ENCODE measurements at regions not wholly inside any gene's neighbourhood (a gene's known extent, or its start where the extent isn't known, plus 50 kb on each side); places are given as distances from the start of the nearest gene placed in this dataset.
"Not testable (repeated sequence)": the region's sequence is repeated elsewhere in the genome, so short reads cannot be mapped to it uniquely, and the experiment has no call there.

- no peak for DNase-seq
These were observed 147.9 kb downstream of the TPBG start for GRCh38 chr6:82511546-82511945.

DNA sequence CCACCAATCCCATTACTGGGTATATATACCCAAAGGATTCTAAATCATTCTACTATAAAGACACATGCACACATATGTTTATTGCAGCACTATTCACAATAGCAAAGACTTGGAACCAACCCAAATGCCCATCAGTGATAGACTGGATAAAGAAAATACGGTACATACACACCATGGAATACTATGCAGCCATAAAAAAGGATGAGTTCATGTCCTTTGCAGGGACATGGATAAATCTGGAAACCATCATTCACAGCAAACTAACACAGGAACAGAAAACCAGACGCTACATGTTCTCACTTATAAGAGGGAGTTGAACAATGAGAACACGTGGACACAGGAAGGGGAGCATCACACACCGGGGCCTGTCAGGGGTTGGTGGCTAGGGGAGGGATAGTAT is 154.3 kb downstream of the TPBG start:
- not testable (repeated sequence) for DNase-seq

- peak; percentile 38 for DNase-seq
These were observed 157.8 kb downstream of the TPBG start for GRCh38 chr6:82521369-82521768.

DNA sequence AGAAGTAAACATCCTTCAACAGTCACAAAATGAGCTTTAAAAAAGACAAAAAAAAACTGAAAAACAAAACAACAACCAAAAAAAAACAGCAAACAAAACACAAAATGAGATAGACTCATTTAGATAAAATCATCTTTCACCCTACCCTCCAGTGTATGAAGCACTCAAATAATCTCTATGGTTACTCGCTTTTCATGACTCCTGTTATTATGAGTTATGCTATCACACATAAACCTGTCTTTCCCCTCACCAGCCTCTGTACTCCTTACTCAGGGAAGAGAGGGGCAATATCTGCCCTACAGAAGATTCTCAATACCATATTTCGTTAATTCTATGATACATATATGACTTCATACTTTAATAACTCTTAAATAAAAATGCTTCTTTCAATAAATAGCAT is 158.2 kb downstream of the TPBG start:
- DNase-seq: no peak

- no peak for DNase-seq
These were observed 160.4 kb downstream of the TPBG start for GRCh38 chr6:82524031-82524430.

DNA sequence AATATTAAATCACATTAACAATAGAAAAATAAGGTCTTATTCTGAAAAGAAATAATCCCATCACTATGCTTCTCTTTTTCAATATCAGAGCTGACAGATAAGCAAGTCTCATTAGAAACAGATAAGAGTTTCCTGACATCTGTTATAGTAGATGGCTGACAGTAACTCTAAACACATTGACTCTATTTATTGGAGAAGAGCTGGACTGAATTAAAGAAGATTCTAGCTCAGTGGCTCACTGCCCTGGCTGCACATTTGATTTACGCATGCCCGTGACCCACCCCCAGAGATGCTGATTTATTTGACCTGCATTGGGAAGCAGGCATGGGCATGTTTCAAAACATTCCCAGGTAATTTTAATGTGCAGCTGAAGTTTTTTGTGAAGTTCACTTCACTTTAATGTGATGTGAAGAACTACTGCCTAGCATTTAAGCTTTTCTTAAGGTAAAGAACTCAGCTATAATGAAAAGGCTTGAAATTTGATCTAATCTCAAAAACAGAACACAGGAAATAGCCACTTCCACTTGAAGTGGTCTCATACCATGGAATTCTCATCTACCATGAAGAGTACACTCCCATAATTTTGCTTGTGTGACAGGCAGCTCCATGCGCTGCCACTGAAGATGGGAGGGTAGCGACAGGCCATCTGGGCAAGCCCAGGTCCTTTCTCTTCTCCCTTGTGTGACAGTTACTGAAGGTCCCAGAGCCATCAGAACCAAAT is 162.3 kb downstream of the TPBG start:
- DNase-seq: no peak

- not testable (repeated sequence) for DNase-seq
These were observed 166.4 kb downstream of the TPBG start for GRCh38 chr6:82529960-82530460.

GRCh38 chr6:82534876-82535275 is 171.3 kb downstream of the TPBG start:
- no peak for DNase-seq

- DNase-seq: not testable (repeated sequence)
These were observed 185.9 kb downstream of the TPBG start for GRCh38 chr6:82549480-82549879.

DNA sequence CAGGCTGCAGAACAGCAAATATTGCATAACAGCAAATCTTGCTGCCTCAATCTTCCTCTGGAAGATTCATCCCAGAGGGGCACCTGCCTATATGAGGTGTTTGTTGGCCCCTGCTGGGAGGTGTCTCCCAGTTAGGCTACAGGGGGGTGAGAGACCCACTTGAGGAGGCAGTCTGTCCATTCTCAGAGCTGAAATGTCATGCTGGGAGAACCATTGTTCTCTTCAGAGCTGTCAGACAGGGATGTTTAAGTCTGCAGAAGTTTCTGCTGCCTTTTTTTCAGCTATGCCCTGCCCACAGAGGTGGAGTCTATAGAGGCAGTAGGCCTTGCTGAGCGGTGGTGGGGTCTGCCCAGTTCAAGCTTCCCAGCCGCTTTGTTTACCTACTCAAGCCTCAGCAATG is 187.7 kb downstream of the TPBG start:
- not testable (repeated sequence) for DNase-seq

DNA sequence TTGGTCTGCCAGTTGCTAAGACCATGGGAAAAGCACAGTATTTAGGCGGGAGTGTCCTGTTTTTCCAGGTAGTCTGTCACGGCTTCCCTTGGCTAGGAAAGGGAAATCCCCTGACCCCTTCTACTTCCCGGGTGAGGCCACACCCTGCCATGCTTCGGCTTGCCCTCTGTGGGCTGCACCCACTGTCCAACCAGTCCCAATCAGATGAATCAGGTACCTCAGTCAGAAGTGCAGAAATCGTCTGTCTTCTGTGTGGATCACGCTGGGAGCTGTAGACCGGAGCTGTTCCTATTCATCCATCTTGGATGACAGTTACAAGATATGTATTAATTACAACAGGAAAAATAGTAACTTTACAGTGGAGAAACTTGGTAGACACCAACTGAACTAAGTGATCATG is 188.2 kb downstream of the TPBG start:
- no peak for DNase-seq

DNA sequence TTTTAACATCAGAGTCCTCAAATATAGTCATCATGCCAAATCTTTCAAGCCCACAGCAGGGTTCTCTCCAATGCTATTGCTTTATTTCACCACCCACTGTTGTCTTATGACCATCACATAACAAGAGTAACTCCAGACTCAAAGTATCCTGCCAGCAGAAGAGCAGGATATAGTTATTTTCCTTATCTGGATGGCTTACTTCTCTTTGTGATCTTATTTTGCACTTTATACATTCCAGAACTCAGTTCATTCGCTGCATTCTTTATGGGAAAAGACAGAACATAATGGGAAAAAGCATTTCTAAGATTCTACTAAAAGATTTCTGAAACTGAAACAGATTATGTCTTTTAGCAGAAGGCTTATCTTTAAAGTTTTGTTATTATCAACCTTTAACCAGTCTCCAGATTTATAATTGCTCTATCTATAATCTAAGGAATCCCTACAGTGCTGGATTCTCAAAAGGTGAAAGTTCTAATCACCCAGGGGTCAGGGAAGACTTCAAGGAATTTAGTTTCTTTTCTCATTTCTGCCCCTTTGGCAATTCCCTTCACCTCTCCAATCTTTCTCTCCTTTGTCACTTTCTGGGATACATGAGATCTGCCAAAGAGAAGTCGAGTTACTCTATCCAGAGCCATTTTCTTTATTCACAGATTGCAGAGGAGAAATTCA is 190.4 kb downstream of the TPBG start:
- DNase-seq: no peak

DNA sequence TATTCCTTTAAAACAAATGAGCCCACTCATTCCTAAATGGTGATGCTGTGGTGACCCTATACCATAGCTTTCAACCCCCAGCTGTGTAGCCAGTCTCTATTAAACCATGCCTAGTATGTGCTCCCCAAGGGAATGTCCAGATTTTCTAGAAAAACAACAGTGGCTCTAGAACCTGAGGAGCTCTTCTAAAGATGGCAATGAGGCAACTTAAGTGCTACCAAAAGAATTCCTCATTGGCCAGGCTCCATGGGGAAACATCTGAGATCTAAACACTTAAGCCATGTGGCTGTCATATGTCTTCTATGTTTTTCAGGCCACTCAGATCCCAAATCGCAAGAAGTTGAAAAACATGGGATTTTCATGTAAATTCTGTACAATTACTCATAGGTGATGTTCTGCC is 191.0 kb downstream of the TPBG start:
- DNase-seq: peak; percentile 57

- peak; percentile 41 for DNase-seq
These were observed 192.2 kb downstream of the TPBG start for GRCh38 chr6:82555801-82556200.

DNA sequence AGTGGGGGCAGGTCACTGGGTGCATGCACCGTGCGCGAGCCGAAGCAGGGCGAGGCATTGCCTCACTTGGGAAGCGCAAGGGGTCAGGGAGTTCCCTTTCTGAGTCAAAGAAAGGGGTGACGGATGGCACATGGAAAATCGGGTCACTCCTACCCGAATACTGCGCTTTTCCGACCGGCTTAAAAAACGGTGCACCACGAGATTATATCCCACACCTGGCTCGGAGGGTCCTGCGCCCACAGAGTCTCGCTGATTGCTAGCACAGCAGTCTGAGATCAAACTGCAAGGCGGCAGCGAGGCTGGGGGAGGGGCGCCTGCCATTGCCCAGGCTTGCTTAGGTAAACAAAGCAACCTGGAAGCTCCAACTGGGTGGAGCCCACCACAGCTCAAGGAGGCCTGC is 194.9 kb downstream of the TPBG start:
- DNase-seq: not testable (repeated sequence)

DNA sequence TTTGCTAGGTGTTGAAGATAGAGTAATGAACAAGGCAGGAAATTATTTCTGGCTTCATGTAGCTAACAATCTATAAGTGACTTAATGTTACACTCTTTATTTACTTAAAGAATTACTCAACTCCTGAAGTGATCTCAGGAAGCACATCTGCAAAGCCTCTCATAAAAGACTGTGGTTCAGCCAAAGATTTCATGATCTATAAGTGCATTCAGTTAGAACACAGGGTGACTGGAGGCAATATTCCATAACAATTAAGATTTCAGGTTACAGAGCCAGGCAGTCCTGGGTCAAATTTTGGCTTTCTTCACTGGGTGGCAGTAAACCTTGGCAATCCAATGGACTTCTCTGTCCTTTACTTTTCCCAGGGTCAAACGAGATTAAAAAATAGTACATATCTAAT is 204.0 kb downstream of the TPBG start:
- DNase-seq: no peak

DNA sequence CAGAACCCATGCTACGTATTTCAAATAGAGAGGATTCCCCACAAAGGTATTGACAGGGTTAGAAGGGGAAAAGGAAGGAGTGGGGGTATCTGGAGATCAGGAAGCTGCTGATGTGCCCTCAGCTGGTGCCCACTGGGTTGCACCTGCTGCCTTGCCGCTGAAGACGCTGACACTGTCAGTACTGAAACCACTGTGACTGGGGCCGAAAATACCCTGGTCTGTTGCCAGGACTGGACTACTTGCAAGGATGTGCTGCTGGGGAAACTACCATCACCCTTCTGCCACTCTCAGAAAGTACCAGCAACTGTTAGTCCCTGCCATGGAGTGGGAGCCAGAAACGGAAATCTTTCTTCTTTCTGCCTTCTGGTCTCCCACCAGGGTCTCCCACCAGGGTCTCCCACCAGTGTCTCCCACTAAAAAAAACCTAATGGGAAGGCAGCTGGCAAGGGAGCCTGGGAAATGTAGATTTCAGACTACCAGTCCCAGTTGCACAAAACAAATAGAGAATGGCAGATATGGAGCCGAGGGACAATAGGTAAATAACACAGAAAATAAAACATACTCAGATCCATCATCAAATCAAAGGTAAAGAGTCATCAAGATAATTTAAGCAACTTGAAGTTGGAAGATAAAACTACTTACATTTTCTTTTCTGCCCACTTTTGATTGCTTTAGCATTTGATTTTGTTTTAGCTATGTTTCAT is 204.8 kb downstream of the TPBG start:
- no peak for DNase-seq

GRCh38 chr6:82569022-82569421 is 205.4 kb downstream of the TPBG start:
- no peak for DNase-seq

- no peak for DNase-seq
These were observed 206.5 kb downstream of the TPBG start for GRCh38 chr6:82570083-82570482.

DNA sequence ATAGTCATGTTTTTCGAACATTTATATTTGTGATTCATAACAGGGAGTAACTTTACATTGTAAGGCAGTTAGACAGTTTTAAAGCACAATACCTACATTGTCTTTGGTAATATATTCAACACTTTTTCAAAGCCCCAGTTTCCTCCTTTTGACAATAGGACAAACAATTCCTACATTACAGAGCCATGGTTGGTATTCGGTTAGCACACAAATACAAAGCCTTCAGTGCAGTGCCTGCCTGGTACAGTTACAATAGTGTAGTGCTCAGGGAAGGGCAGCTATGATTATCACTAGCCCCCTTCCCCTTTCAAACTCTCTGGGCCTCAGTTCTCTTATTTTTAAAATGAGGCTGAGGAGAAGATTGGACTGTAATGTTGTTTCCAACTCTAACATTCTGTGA is 207.8 kb downstream of the TPBG start:
- no peak for DNase-seq

DNA sequence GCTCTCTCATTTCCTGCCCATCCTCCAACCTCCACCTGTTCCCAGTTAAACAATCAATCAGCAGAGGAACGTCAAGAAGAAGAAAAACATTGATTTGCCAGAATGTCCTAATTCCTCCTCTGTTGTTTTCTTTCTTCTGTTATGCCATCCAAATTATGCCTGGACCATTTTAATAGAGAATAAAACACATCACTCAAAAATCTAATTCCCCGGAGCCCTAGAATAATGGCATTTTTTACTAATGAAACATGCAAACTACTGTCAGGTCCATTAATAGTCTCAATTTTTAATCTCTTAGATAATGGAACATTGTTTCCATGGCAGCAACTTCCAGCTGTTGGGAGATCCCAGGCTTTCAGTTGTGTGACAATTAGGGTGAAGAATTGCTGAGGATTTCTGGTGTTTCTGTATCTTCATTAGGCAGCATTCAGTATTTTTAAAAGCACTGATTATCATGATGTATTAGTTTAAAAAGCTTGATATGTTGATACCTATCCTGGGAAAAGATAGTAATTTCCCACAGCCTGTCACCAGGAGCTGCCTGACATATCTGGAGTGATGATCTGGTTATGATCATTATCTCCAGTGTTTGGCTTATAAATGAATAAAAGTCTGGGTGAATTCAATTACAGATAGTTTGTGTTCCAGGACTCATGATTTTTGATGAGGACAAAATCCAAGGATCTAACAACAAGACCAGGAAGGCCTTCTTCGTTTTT is 209.8 kb downstream of the TPBG start:
- DNase-seq: no peak

DNA sequence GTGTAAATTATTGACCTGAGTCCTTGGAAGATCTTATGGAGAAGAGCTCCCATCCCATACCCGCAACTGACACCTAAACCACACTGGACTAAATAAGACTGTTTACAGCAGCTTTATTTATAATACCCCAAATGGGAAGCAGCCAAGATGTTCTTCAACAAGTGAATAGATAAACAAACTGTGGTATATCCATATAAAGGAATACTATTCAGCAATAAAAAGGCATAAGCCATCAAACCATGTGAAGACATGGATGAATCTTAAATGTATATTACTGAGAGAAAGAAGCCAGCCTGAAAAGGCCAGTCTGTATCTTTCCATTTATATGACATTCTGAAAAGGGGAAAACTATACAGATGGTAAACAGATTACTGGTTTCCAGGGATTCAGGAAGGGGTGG is 212.7 kb downstream of the TPBG start:
- no peak for DNase-seq

DNA sequence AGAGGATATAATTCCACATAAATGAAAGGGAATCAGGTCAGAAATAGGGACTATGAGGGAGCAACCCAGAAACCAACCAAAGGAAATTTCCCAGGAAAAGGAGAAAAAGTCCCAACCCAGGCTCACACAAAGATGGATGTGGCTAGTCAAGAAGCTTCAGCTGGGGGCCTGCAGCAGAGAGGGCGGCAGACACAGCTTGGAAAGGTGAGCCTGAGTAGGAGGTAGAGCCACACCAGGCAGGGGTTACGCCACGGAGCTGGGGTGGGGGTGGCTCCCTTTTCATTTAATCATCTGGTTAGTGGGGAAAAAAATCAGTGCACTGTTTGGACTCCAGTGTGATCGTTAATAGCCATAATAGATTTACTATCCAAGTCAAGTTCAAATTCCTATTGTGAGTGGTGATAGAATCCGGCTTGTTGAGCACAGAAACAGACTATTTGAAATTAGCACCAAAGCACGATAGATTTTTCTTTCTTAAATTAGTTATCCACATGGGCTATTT is 220.6 kb downstream of the TPBG start:
- no peak for DNase-seq
